Prostate gland (tissue), 2 donors: ENCODE measurements at regions not wholly inside any gene's neighbourhood (a gene's known extent, or its start where the extent isn't known, plus 50 kb on each side); places are given as distances from the start of the nearest gene placed in this dataset.

Experiments
- DNase-seq: peaks from one replicate; pipeline ENCODE4 v3.0.0-alpha.2; 2019; ENCODE audit warnings: low spot score
- H3K27ac ChIP-seq, 2 donors: fragments of 200-600 bp; sonication (generic); 2 replicates each; pipeline ENCODE4 v1.5.1; 2017 to 2019
- H3K27me3 ChIP-seq: fragments of 200-600 bp; sonication (generic); replicated peaks from 2 replicates; pipeline ENCODE4 v1.5.1; 2019; ENCODE audit not compliant: insufficient read depth
- H3K36me3 ChIP-seq, 2 donors: fragments of 200-600 bp; sonication (generic); 1 replicate in 1 of 2; 2 replicates in 1 of 2; pipeline versions ENCODE4 v1.5.1 to v1.8.1; 2017 to 2019
- H3K4me1 ChIP-seq: fragments of 200-600 bp; sonication (generic); replicated peaks from 2 replicates; pipeline ENCODE4 v1.5.1; 2019
- H3K4me3 ChIP-seq, 2 donors: fragments of 200-600 bp; sonication (generic); 2 replicates each; pipeline ENCODE4 v1.5.1; 2017 to 2019
- H3K9me3 ChIP-seq: fragments of 200-600 bp; sonication (generic); 2 replicates; pipeline ENCODE4 v1.5.1; 2017
- POLR2A ChIP-seq: fragments of 450-650 bp; IDR thresholded peaks from one replicate; pipeline ENCODE4 v1.6.1; 2016; ENCODE audit warnings: antibody characterized with exemption, mild to moderate bottlenecking
- POLR2AphosphoS5 ChIP-seq: sonication (generic); formaldehyde crosslinking; IDR thresholded peaks from one replicate; pipeline ENCODE4 v1.6.1; 2017; ENCODE audit warnings: antibody characterized with exemption
- WGBS: methylation state at CpG from one replicate; pipeline ENCODE4 v1.1.5; 2018; 5-methylcytosine and 5-hydroxymethylcytosine counted together
- intact Hi-C: fragments of 100-400 bp; cut with DNase I; formaldehyde crosslinking; loops from one replicate; pipeline ENCODE4 v1.14.2; 2022
- TF ChIP-seq, protein P1 (sequence below), 4 experiments: fragments of 200-600 bp in 2 of 4; fragments of 450-650 bp in 2 of 4; sonication (generic) in 2 of 4; IDR thresholded peaks; 1 replicate in 3 of 4; 2 replicates in 1 of 4; pipeline ENCODE4 v1.5.1; 2016 to 2019; ENCODE audit warnings: antibody characterized with exemption in 4 of 4, mild to moderate bottlenecking in 2 of 4, moderate library complexity in 2 of 4

DNA sequence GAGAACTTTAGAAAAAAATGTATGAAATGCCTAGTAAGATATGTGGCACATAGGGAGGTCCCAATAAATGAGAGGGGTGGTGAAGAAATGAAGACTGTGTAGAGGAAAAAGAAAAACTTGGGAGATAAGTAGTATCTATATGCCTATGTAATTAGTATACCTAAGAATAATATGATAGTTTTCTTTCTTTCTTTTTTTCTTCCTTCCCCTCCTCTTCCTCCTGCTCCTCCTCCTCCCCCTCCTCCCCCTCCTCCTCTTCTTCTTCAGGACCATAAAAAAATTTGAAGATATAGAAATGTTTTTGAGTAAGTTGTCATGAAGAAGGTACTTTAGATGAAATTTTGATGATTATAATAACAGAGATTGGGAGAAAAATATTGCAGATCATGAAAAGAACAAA, 857.4 kb downstream of the MAT2B start:
- no peak for DNase-seq
- H3K9me3 ChIP-seq = no peaks in the 10 kb centered on the region
- no peak overlapping the region for H3K27ac ChIP-seq
- H3K4me3 ChIP-seq = no peak overlapping the region
- H3K4me1 ChIP-seq = no peaks in the 10 kb centered on the region
- intact Hi-C loops = no loop called here
- no peaks in the 10 kb centered on the region for H3K36me3 ChIP-seq
- no peaks in the 10 kb centered on the region for H3K27me3 ChIP-seq
- no peak for TF ChIP-seq POLR2AphosphoS5
- no peak for TF ChIP-seq POLR2A
- TF ChIP-seq, protein P1, sequence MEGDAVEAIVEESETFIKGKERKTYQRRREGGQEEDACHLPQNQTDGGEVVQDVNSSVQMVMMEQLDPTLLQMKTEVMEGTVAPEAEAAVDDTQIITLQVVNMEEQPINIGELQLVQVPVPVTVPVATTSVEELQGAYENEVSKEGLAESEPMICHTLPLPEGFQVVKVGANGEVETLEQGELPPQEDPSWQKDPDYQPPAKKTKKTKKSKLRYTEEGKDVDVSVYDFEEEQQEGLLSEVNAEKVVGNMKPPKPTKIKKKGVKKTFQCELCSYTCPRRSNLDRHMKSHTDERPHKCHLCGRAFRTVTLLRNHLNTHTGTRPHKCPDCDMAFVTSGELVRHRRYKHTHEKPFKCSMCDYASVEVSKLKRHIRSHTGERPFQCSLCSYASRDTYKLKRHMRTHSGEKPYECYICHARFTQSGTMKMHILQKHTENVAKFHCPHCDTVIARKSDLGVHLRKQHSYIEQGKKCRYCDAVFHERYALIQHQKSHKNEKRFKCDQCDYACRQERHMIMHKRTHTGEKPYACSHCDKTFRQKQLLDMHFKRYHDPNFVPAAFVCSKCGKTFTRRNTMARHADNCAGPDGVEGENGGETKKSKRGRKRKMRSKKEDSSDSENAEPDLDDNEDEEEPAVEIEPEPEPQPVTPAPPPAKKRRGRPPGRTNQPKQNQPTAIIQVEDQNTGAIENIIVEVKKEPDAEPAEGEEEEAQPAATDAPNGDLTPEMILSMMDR (IDR thresholded peaks at IDR 0.05) = no peak

DNA sequence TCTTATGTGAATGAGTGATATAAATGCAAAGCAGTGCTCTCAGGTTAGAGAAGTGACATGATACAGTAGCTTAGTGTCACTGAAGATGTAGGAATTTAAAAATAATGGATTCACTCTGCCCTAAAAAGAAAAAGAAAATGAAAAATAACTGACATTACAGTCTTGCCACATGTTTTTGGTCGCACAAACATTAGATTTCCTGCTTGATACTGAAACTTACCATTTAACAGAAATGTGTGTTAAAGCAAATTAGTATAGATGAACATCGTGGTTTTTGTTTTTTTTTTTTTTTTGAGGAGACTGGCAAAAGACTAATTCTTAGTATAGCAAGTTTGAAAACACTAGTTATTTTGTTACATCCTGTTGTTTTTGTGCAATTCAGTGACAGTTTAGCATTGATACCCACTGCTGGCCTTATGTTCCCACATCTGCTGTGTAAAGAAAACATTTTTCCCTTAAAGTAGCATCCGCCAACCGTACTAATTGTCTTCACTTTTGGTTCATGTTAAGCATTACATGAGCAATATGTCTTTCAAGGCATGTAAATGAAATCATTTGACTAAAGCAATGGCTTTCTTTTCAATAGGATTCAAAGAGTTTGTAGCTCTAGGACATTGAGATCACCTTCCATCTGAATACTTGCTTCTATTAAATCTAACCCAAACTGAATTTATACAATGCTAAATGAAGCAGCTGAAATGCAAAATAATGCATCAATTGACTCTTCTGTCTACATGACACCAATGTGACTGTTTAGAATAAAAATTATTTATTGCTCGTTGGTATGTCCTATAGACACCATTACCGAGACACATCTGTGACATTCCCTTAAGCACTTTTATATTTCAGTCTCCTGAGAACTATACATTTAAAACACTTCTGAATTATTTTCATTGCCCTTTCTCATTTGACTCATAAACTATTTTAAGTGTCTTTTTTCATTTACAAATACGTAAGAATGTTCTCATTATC, 859.1 kb downstream of the MAT2B start:
- H3K4me3 ChIP-seq = no peak overlapping the region
- no peaks in the 10 kb centered on the region for H3K4me1 ChIP-seq
- no peak for TF ChIP-seq POLR2AphosphoS5
- no peak for TF ChIP-seq POLR2A
- TF ChIP-seq, protein P1 (IDR thresholded peaks at IDR 0.05) = no peak
- H3K27me3 ChIP-seq = no peaks in the 10 kb centered on the region
- no peaks in the 10 kb centered on the region for H3K9me3 ChIP-seq
- 86% methylated on average over 7 of the region's 7 CpGs for WGBS
- intact Hi-C loops = no loop called here
- H3K36me3 ChIP-seq = no peaks in the 10 kb centered on the region
- H3K27ac ChIP-seq = no peak overlapping the region
- DNase-seq = no peak

DNA sequence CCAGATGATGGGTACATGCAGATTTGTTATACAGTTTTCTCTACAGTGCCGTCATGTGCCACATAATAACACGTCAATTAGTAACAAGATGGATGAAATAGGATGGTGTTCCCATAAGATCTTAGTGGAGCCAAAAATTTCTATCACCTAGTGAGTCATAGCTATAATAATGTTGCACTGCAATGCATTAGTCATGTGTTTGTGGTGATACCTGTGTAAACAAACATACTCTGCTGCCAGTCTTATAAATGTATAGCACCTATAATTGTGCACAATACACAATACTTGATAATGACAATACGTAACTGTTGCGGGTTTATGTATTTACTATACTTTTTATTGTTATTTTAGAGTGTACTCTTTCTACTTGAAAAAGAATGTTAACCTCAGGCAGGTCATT, 865.4 kb downstream of the MAT2B start:
- intact Hi-C loops = no loop called here
- TF ChIP-seq, protein P1 (IDR thresholded peaks at IDR 0.05) = no peak
- TF ChIP-seq POLR2AphosphoS5 (no peak), POLR2A (no peak)
- Histone ChIP-seq H3K27me3 (no peaks in the 10 kb centered on the region), H3K4me1 (no peaks in the 10 kb centered on the region), H3K4me3 (no peak overlapping the region), H3K27ac (no peak overlapping the region), H3K9me3 (no peaks in the 10 kb centered on the region), H3K36me3 (no peaks in the 10 kb centered on the region)
- DNase-seq = no peak
- WGBS = 78% methylated on average over 4 of the region's 4 CpGs

DNA sequence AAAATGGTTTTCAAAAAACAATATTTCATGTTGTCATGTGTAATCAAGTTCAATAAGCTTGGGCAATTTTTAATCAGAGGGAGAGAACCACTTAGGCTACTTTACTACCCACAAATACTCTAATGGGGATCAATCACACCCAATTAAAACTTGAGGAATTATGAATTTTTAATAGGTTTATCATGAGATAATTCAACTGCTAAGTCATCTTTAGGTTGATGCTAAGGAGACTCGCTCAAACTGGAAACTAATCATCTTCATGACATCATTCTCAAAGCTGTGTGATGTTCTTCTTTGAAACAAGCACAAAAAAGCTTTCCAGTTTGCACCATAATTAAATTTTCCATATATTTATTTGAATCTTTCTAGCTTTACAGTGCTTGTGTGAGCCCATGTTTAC, 867.5 kb downstream of the MAT2B start:
- Histone ChIP-seq H3K27ac (no peak overlapping the region), H3K36me3 (no peaks in the 10 kb centered on the region), H3K9me3 (no peaks in the 10 kb centered on the region), H3K4me3 (no peak overlapping the region), H3K27me3 (no peaks in the 10 kb centered on the region), H3K4me1 (no peaks in the 10 kb centered on the region)
- 64% methylated on average over 1 of the region's 1 CpG for WGBS
- intact Hi-C loops = no loop called here
- DNase-seq = no peak
- TF ChIP-seq, protein P1 (IDR thresholded peaks at IDR 0.05) = no peak
- TF ChIP-seq POLR2AphosphoS5 (no peak), POLR2A (no peak)

DNA sequence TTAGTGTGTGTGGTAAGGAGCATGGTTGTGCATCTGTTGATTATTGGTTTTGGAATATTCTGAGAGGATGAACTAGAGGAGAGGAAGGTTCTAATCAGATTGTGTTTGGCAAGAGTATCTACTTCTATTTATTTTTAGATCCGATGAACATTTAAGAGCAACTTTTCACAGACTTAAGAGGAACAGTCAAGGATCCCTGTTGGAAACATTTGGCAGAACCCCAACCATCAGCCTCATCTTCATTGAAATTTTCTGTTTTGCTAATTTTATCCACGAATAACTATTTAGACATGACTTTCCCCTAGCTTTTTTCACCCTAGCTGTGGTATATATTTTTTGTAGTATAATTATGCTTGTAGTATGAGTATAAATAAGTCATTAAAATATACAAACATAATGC, 868.5 kb downstream of the MAT2B start:
- no peak overlapping the region for H3K4me3 ChIP-seq
- no peaks in the 10 kb centered on the region for H3K9me3 ChIP-seq
- intact Hi-C loops = no loop called here
- DNase-seq = no peak
- H3K27ac ChIP-seq = no peak overlapping the region
- TF ChIP-seq POLR2AphosphoS5 = no peak
- no peak for TF ChIP-seq POLR2A
- TF ChIP-seq, protein P1 (IDR thresholded peaks at IDR 0.05) = no peak
- no peaks in the 10 kb centered on the region for H3K27me3 ChIP-seq
- WGBS = 33% methylated on average over 2 of the region's 2 CpGs
- H3K36me3 ChIP-seq = no peaks in the 10 kb centered on the region
- H3K4me1 ChIP-seq = no peaks in the 10 kb centered on the region
